GM18870 (cell line): ENCODE measurements at regions not wholly inside any gene's neighbourhood (a gene's known extent, or its start where the extent isn't known, plus 50 kb on each side); places are given as distances from the start of the nearest gene placed in this dataset.
"Not testable (repeated sequence)": the region's sequence is repeated elsewhere in the genome, so short reads cannot be mapped to it uniquely, and the experiment has no call there.

Experiments
- ATAC-seq: cut with Tn5 transposase; IDR thresholded peaks from one replicate; pipeline ENCODE4 v1.9.1; 2021; ENCODE audit warnings: moderate library complexity; ENCODE audit not compliant: unreplicated experiment

DNA sequence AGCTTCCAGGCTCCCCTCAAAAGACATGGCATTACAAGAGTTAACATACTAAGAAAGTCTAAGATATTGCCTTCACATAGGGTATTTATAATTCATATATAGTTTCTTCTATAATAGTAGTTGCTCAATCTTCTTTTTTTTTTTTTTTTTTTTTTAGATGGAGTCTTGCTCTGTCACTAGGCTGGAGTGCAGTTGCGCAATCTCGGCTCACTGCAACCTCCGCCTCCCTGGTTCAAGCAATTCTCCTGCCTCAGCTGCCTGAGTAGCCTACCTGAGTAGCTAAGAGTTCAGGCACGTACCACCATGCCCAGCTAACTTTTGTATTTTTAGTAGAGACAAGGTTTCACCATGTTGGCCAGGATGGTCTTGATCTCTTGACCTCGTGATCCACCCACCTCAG is 337.0 kb downstream of the FAM181B start:
- ATAC-seq, result not testable (repeated sequence)

DNA sequence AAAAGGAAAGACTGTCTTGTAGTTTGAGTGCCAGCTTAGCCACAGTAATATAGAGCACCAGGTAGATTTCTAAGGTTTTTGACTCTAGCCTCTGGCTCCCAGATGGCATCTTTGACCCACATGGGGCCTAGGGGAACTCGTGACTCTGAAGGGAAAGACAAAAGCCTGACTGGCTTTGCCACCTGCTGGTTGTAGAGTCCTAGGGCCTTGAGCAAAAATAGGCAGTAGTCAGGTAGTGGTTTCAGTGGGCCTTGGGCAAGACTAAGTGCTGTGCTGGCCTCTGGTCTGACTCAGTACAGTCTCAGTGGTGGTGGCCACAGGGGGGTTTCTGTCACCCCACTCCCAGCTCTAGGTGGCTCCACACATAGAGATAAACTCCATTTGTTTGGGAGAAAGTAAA is 349.4 kb downstream of the FAM181B start:
- ATAC-seq, result no peak

DNA sequence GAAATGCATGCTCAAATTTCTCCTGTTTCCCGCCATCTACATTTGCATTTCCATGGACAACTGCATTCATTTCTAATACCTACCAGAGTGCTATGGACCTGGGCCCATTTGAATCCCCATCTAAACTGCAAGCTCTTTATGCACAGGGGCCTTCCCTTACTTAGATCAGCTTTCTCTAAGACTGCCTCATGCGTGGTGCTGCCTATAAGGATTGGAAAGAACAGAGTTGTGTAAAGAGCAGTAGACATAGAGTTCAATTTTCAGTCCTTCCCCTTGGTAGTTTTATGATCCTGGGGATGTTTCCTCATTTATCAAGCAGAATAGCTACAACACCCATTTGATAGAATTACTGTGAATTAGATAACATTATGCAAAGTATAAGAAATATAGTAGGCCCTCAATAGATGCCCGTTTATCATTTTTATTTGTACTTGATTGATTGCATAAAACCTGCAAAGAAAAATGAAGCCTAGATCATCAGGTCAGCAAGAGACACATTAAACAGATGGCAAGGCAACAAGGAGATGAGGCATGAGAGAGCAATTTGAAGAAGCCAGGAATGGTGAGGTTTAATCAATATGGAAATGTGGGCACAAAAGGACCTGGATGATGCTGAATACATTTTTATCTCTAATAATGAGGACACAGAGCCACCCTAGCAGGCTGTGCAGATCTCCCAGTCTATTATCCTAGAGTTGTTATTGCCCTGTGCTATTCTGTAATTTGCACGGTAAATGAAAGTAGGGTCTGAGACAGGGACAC is 359.7 kb downstream of the FAM181B start:
- no peak for ATAC-seq

DNA sequence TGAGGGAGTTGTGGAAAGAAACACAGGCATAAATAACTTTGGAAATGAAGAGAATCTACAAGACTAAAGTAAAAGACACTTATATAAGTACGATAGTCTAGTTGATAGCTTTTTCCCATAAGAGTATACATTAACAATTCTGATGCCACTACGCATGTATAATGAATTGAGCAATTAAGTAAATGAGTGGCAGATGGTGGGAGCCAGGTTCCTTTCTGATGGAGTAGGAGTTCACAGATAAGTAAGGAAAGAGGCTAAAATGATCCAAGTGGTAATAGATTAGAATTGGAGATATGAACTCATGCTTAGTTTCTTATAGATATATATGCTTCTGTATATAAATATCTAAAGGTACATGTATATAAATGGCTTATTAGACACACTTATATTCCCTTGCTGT is 368.3 kb downstream of the FAM181B start:
- ATAC-seq, result no peak

DNA sequence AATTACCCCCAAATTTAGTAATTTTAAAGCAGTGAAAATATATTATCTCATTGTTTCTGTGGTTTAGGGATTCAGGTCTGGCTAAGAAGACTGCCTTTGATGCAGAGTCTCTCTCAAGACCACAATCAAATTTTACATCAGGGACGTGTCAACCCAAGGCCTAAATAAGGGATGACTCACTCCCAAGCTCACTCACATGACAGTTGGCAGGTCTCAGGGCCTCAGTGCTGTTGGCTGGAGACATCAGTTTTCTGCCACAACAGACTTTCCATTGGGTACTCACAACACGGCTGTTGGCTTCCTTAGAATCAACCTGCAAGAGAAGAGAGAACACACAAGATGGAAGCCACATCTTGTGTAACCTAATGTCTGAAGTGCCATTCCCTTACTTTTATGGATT is 377.3 kb downstream of the FAM181B start:
- no peak for ATAC-seq

DNA sequence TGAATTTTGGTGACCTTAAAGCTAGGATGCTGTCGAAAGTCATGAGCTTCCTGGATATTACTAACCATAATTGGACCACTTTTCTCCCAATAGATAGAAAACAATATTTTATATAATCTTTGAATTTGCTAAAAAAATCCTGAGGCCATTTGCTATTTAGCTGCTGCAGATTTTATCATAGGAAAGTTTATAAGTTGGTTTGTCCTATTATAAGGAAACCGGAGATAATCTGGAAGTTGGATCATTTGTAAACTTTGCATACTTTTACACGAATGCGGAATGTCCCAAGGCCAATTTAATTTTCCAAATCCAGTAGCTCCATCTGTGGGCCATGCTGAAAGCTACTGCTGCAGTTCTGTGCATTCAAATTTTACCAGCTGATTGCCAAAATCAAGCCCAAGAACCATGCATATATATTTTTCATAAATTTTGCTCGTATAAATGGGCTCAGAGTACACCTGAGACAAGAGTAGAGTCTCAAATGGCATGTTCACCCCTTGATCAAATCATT is 378.3 kb downstream of the FAM181B start:
- no peak for ATAC-seq

DNA sequence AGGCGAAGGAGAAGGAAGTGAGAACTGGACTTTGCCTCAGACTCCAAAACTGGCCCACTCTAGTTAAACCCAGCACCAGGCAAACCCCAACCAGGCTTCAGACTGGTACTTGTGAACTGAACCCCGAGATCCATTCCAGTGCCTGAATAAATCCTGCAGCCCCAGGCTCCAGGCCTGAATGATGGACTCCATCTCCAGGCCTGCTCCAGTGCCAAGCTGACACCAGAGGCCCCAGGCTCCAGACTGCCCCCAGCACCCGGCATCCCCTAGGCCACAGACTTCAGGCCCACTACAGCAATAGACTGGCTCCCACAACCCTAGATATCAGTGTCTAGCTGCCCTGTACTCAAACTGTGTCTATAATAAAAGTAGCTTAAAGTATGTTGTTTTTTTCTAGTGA is 406.8 kb downstream of the FAM181B start:
- no peak for ATAC-seq

DNA sequence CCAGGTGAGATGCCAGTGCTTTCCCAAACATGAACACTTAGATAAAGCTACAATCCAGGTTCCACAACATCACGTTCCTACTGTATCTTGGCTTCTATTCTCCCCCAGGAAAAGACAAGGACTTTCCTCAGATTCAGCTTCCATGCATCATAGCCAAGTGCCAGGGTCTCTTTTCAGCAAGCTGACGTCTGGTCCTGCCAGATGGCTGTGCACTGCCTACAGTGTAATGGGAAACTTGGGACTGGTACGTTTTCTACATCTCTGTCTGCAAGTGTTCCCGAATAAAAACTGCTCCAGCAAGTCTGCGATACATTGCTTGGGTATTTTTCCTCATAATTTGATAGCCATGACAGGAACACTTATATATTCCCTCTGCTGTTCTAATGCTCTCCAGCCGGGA is 412.5 kb downstream of the FAM181B start:
- ATAC-seq, result no peak

DNA sequence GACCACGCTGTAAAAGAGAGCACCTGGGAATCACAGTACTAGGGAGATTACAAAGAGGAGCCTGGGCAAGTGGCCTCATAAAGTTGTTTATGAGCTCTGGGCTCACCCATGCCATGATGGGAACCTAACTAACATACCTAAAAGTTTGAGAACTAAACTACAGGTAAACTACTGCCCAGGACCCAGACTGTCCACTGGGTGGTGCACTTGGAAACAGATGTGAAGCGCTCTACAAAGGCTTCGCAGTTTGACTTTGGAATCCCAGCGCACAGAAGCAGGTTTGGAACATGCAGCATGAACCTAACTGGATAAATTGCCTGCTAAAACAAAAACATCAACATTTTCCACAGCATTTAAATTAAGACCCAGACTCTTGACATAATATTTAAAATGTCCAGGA is 418.6 kb downstream of the FAM181B start:
- no peak for ATAC-seq

DNA sequence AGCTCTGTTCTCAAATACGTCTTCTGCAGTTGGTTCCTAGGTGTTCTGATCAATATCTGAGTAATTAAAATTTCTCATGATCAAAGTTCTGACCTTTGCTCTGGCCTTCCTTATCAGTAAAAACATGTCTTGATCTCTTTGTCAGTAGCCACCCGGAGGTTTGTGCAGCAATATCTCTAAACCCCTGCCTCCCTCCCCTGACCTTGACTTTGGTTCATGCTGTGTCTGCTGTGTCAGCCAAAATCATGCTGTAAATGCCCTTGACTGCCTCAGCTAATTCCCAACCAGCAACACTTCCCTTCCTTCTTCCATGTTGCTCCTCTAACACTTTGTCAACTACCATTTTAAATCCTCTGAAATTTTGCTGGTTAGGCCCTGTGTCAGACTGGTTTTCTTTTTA is 424.7 kb downstream of the FAM181B start:
- no peak for ATAC-seq

DNA sequence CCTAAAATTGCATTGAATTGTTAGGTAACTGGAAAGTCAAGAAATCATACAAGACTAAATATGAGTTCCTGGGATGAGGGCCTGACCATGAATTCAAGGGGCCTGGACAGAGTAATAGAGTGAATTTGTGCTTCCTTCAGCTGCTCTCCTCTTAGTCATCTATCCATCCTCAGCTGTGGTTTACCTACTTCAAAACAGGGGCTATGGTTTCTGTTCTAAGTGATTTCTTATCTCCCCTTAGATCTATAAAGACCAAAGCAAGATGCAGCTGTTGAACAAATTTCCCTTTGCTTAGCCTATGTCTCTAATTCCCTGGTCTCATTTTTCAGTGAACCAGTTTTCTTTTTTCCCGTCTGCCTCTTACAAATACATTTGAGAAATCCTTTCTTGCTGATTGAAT is 428.5 kb downstream of the FAM181B start:
- ATAC-seq, result no peak

DNA sequence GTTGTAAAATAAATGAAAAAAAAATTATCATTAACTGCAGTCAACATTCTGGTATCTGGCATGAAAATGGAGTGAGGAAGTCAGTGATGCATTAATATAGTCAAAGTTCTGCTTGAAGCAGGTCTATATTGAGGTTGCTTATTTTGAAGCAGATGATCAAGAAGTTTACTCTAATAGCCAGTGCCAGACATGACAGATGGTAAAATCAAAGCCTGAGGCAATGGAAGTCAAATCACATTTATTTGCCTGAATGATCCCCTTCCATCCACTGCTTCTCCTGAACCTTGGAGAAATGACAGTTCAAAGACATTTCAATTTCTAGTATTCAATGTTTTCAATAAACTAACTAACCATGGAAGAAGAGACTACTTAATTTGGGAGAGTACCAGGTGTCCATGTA is 430.0 kb downstream of the FAM181B start:
- ATAC-seq, result no peak

DNA sequence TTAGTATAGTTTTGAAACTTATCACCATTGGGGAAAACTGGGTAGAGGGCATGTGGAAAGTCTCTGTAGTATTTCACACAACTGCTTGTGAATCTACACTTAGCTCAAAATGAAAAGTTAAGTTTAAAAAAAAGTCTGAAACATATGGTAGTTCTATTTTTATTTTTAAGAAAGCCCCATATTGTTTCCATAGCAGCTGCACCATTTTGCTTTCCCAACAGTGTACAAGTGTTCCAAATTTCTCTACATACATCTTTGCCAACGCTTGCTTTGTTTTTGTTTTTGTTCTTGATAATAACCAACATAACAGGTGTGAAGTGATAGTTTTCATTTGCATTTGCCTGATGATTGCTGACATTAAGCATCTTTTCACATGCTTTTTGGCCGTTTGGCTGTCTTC is 445.2 kb downstream of the FAM181B start:
- no peak for ATAC-seq

DNA sequence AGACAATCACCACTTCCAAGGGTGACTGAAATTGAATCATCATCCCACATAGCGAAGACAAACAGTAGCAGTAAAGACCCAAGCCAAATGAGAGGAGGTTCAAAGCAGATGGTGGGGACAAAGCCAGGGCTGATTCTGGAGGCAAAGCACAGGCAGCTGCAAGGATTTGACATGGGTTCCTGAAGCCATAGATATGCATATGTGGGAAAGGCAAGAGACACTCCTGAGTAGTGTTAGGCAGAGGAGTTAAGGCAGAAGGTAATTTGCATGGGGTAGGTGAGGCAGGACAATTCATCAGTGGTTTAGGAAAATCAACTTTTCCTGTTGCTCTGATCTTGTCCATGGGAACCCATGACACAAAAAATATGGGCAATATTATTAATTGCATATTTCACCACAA is 462.8 kb downstream of the FAM181B start:
- ATAC-seq, result no peak

DNA sequence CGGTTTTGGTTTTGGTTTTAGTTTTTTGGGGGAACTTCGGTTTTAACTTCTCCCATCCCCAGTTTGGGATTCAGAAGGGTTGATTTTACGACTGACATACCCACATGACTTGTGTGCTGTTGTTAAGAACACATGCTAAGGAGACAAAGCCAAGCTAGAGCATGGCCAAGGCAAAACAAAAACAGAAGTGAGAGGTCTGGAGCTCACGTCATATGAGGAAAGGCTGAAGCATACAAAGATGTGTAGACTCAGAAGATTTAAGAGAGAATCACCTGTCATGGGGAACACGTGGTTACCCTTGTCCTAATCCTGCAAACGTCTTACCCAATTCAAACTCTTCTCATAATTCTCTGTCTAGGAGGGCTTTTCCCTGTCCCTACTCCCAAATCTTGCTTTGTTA is 465.0 kb downstream of the FAM181B start:
- ATAC-seq, result no peak

DNA sequence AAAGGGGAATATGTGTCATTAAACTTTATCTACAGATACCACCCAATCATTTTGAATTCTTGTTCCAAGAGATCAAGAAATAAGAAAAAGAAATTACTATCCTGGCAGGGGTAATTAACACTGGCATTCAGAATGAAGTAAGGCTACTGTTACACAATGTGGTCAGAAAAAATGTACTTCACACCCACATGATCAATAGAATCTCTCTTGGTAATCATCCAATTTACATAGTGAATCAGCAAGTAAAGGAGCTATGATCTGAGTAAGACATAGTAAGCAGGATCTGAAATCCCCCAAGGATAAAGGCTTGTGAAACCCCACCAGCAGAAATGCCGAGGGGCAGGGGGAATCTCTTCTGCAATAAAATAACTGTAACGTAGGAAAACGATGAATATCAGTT is 466.5 kb downstream of the FAM181B start:
- no peak for ATAC-seq

DNA sequence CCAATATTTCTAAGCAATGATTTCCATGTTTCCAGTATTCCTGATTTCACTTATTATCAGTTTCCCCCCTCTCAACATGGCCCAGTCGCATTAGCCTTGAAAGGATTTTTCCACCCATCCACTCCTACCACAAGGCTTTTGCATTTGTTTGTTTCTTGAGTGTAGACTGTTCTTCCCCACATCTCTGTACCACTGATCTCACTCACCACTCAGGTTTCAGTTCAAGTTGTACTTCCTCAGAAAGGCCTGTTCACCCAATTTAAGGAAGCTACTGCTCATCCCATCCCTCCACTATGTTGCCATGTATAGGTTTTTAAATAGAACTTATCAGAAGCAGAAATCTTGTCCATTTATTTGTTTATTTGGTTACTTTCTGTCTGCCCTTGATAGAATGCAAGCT is 472.3 kb downstream of the FAM181B start:
- no peak for ATAC-seq

DNA sequence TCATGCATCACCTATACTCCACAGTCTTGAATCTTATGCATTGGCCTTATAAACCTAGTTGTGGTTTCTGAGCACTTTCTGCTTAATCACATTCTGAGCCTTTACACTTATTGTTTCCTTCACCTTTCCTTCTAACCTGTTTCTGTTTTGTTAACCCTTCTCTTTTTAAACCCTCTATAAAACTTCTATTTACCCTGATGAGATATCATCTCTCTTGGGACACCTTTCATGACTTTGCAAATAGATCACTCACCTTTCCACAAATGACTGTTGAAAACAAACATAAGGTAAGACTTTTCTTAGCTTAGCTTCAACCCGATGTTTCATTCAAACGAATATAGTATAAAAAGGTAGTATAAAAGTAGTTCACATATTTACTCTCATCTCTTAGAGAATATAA is 483.6 kb downstream of the FAM181B start:
- no peak for ATAC-seq

DNA sequence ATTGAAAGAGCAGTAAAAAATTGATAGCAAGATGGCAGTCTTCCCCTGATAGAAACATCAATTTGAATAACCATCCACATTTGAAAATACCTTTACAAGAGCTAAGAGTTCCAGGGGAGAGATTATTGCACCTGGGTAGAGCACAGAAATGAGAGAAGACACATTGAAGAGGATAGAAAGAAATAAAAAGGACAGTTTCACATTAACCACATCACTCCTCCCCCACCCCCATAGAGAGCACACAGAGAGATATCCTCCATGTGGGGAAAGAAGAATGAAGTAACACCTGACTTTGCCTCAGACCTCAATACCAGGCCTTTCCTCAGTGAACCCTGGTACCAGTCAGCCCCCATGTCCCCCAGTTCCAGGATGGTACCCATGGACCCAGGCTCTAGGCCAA is 486.7 kb downstream of the FAM181B start:
- no peak for ATAC-seq

DNA sequence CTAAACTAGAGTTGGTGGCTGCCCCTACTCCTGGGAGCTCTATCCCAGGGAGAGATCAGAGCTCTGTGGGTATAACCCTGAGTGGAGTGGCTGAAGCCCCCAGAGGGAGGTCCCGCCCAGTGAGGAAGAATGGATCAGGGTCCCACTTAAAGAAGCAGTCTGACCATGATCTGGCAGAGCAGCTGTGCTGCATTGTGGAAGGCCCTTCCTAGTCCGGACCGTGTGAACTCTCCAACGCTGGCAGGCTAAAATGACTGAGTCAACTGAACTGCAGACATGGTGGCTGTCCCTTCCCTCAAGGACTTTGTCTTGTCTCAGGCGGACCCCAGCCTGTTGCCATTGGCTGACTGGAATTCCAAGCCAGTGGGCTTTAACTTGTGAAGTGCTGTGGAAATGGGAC is 494.2 kb downstream of the FAM181B start:
- ATAC-seq, result no peak

DNA sequence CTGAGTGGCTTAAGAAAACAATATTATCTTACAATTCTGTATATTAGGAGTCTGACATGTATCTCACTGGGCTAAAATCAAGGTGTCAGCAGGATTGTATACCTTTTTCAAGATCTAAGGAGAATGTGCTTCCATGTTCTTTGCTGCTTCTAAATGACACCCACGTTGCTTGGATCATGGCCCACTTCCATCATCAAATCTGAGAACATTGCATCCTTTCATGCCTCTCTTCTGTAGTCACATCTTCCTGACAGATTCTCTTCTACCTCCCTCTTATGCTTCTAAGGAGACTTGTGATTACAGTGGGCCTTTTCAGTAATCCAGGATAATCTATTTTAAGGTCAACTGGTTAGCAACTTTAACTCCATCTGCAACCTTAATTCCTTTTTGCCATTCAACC is 499.4 kb downstream of the FAM181B start:
- ATAC-seq, result no peak

DNA sequence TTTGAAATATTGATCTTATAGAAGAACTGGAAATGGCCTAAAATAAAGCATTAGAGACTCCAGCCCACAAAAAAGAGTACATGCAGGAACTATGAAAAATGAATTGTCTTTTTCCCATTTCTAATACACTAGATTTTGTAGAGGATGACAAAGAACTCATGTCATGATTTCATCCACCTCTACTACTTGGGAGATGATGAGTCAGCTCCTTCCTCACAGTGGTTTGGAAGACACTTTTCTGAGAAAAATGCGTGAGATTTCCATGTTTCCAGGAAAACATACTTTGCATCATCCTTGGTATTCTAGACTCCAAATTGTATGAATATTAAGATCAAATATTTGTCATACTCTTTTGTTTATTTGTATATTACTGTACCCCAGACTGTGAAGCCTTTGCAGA is 500.5 kb downstream of the FAM181B start:
- no peak for ATAC-seq

DNA sequence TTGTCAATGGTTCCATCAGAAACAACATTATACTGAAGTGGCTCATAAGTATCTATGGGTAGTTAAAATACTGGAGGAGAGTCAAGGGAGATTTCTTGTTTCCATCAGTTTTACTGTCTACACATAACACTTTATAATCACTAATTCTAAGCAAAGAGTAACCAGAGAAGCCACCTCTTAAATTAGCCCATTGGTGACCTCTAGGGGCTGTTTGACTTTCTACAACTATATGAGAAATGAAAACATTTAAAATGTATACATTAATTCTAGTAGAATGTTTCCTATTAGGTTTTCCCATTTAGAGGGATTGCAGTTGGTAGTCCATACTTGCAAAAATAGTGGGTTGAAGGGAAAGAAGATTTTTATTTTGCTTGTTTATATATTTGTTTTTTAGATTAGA is 504.3 kb downstream of the FAM181B start:
- peak; percentile 49 for ATAC-seq
